Adrenal gland (tissue), 9 donors: ENCODE measurements at regions not wholly inside any gene's neighbourhood (a gene's known extent, or its start where the extent isn't known, plus 50 kb on each side); places are given as distances from the start of the nearest gene placed in this dataset.

Experiments
- DNase-seq, 7 donors: peaks; one replicate each; pipeline ENCODE4 v3.0.0-alpha.2; 2019 to 2020
- H3K27ac ChIP-seq, 5 donors: fragments of 200-600 bp; sonication (generic) in 4 of 5; 1 replicate in 3 of 5; 2 replicates in 2 of 5; pipeline versions ENCODE4 v1.5.1 to v1.8.0; 2016 to 2020; ENCODE audit warnings: mild to moderate bottlenecking in 1 of 5
- H3K27me3 ChIP-seq: fragments of 200-600 bp; 2 replicates; pipeline ENCODE4 v1.8.0; 2021
- H3K36me3 ChIP-seq, 2 donors: fragments of 200-600 bp; replicated peaks in 1 of 2; 1 replicate in 1 of 2; 2 replicates in 1 of 2; pipeline versions ENCODE4 v1.5.1 to v1.8.0; 2018 to 2022
- H3K4me1 ChIP-seq, 2 donors: fragments of 200-600 bp; replicated peaks in 1 of 2; 1 replicate in 1 of 2; 2 replicates in 1 of 2; pipeline versions ENCODE4 v1.5.1 to v1.8.0; 2018 to 2021
- H3K4me3 ChIP-seq, 4 donors: fragments of 200-600 bp; sonication (generic) in 3 of 4; one replicate each; pipeline ENCODE4 v1.5.1; 2016 to 2018
- H3K9me3 ChIP-seq, 3 donors: fragments of 200-600 bp; sonication (generic) in 1 of 3; replicated peaks in 1 of 3; 1 replicate in 2 of 3; 2 replicates in 1 of 3; pipeline versions ENCODE4 v1.5.1 to v1.8.0; 2016 to 2021
- CTCF ChIP-seq, 6 experiments: fragments of 450-650 bp in 4 of 6; fragments of 200-600 bp in 2 of 6; sonication (generic) in 1 of 6; IDR thresholded peaks; 1 replicate in 5 of 6; 2 replicates in 1 of 6; pipeline versions ENCODE4 v1.5.1 to v1.8.0; 2016 to 2021; ENCODE audit warnings: antibody characterized with exemption in 6 of 6, mild to moderate bottlenecking in 2 of 6, moderate library complexity in 1 of 6
- POLR2A ChIP-seq, 2 donors: fragments of 450-650 bp; IDR thresholded peaks; one replicate each; pipeline ENCODE4 v1.6.1; 2017; ENCODE audit warnings: antibody characterized with exemption in 2 of 2, mild to moderate bottlenecking in 2 of 2, moderate library complexity in 1 of 2
- WGBS, 4 donors: extraction: QIAGEN DNeasy Blood & Tissue Kit in 2 of 4; methylation state at CpG; one replicate each; pipeline versions ENCODE4 v1.1.5 to v1.1.7; 2013 to 2017; 5-methylcytosine and 5-hydroxymethylcytosine counted together
- intact Hi-C, 2 donors: fragments of 100-400 bp; cut with DNase I; formaldehyde crosslinking; loops; one replicate each; pipeline versions ENCODE4 v1.14.1 to v1.15.0; 2022 to 2023
- donor health status: healthy with polysubstance abuse.
- donor health status: Bipolar disorder and iron deficiency.
- donor health status: DM: yes; HTN: yes; CAD: no.
- donor health status: DM: no; HTN: no; CAD: no.
- donor health status: DM: no; HTN: no; CAD: no.

GRCh38 chr10:129402459-129402858 lies 64.6 kb upstream of the MGMT start:
- Histone ChIP-seq H3K27ac (no peak overlapping the region), H3K4me1 (no peaks in the 10 kb centered on the region), H3K9me3 (no peaks in the 10 kb centered on the region), H3K36me3 (no peaks in the 10 kb centered on the region), H3K4me3 (no peak overlapping the region), H3K27me3 (no peaks in the 10 kb centered on the region)
- TF ChIP-seq CTCF (IDR thresholded peaks at IDR 0.05) (no peak), POLR2A (IDR thresholded peaks at IDR 0.05) (no peak)
- 83 to 95% (median 86%) methylated on average over 16 of the region's 16 CpGs for WGBS, 4 donors
- no peak for DNase-seq
- intact Hi-C loops = no loop called here

- intact Hi-C loops = no loop called here
Observed at GRCh38 chr10:129404091-129404490, 63.0 kb upstream of the MGMT start.

GRCh38 chr10:129405389-129405788 lies 61.7 kb upstream of the MGMT start:
- Histone ChIP-seq H3K4me3 (no peak overlapping the region), H3K27me3 (no peaks in the 10 kb centered on the region), H3K4me1 (no peaks in the 10 kb centered on the region), H3K9me3 (no peaks in the 10 kb centered on the region), H3K36me3 (no peaks in the 10 kb centered on the region), H3K27ac (no peak overlapping the region)
- TF ChIP-seq CTCF (IDR thresholded peaks at IDR 0.05) (no peak), POLR2A (IDR thresholded peaks at IDR 0.05) (no peak)
- 51 to 57% (median 57%) methylated on average over 3 of the region's 3 CpGs; no CpG with 5 or more reads in 1 of the 4 donors for WGBS, 4 donors
- no peak for DNase-seq
- intact Hi-C loops = no loop called here

More at GRCh38 chr10:129404091-129404490, 63.0 kb upstream of the MGMT start:
- no peaks in the 10 kb centered on the region for H3K9me3 ChIP-seq
- no peaks in the 10 kb centered on the region for H3K36me3 ChIP-seq
- TF ChIP-seq POLR2A (IDR thresholded peaks at IDR 0.05) (no peak), CTCF (IDR thresholded peaks at IDR 0.05) (no peak)
- H3K4me3 ChIP-seq = no peak overlapping the region
- no peaks in the 10 kb centered on the region for H3K27me3 ChIP-seq
- H3K27ac ChIP-seq = no peak overlapping the region
- no peak for DNase-seq
- no peaks in the 10 kb centered on the region for H3K4me1 ChIP-seq
- 91 to 96% (median 93%) methylated on average over 13 of the region's 13 CpGs for WGBS, 4 donors

DNA sequence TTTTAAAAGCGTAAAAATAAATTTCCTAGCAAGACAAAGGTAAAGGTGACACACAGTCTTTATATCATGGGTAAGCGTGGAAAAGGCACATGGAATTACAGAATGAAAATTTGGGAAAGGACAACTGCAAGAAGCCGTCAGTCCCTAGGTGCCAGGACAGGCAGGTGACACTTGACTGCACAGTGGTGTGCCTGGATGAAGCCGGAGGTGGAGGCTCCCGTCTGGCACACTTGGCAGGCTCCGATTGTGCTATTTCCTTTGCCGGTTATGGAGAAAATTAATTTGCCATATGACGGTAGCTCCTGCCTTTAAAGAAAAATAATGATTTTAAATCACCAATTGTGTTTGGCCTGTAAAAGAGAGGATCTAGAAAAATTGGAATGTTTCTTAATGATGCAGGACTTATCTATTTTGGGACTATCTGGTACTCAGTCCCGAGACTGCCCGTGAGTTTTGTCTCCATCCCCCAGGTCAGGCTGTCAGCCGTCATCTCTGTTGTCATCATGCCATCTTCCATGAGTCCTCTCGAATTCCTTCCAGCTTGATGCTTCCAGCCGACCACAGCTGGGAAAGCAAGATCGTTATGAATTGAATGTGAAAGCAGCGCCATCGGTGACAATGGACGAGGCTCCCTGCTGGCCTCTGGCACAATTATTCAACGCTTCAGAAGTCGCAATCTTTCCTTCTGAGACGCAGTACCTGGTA lies 56.2 kb upstream of the MGMT start:
- no peaks in the 10 kb centered on the region for H3K4me1 ChIP-seq
- H3K36me3 ChIP-seq = no peaks in the 10 kb centered on the region
- no peak for TF ChIP-seq POLR2A (IDR thresholded peaks at IDR 0.05)
- TF ChIP-seq CTCF (IDR thresholded peaks at IDR 0.05) = no peak
- intact Hi-C loops = no loop called here
- 71 to 74% (median 72%) methylated on average over 20 of the region's 20 CpGs for WGBS, 4 donors
- no peak overlapping the region for H3K27ac ChIP-seq
- no peak overlapping the region for H3K4me3 ChIP-seq
- no peaks in the 10 kb centered on the region for H3K9me3 ChIP-seq
- DNase-seq = no peak
- no peaks in the 10 kb centered on the region for H3K27me3 ChIP-seq
